ENCODE measurements at regions not wholly inside any gene's neighbourhood (a gene's known extent, or its start where the extent isn't known, plus 50 kb on each side); places are given as distances from the start of the nearest gene placed in this dataset.

DNA sequence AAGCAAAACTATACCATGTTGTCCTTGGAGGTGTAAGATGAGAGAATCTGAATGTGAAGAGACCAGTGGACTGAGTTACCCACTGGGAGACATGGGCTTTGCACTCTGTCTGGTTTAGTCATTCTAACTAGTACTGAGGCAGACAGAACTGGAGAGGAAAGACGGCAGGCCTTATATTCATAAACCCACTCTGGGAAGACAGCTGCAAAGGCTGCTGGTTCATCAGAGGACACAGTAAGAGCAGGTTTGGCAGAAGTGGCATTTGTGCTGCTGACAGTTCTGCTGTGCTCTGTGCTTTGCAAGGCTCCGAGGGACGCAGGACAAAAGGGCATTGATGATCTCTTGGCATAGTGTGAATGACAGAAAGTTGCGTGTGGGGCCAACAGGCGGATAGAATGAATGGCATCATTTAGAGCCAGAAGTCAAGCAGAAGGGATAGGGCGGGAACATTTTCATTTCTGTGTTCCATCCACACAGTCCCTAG is 142.3 kb upstream of the TENT5A start:
- H3K4me3 ChIP-seq (ENCODE audit: low read depth, low read length): peak overlapping the region; percentile 17
- H3K27ac ChIP-seq (ENCODE audit: low read depth, low read length): peak overlapping the region; percentile 65
- ChIA-PET POLR2A (interaction anchor here (0.6 to 2.9 kb wide), 4 partner anchors 29 to 281 kb away, joined by 3 to 11 read pairs (median 4); partner anchors contain the start of gene TENT5A), CTCF (interaction anchor here (0.9 kb wide), 1 partner anchor 146 kb away, joined by 3 read pairs; no protein-coding TSS in a partner anchor)
- TF ChIP-seq, protein P1, sequence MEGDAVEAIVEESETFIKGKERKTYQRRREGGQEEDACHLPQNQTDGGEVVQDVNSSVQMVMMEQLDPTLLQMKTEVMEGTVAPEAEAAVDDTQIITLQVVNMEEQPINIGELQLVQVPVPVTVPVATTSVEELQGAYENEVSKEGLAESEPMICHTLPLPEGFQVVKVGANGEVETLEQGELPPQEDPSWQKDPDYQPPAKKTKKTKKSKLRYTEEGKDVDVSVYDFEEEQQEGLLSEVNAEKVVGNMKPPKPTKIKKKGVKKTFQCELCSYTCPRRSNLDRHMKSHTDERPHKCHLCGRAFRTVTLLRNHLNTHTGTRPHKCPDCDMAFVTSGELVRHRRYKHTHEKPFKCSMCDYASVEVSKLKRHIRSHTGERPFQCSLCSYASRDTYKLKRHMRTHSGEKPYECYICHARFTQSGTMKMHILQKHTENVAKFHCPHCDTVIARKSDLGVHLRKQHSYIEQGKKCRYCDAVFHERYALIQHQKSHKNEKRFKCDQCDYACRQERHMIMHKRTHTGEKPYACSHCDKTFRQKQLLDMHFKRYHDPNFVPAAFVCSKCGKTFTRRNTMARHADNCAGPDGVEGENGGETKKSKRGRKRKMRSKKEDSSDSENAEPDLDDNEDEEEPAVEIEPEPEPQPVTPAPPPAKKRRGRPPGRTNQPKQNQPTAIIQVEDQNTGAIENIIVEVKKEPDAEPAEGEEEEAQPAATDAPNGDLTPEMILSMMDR (IDR thresholded peaks at IDR 0.05; ENCODE audit: low read depth, low read length): no peak
- DNase-seq (ENCODE audit: low read depth, low spot score): no peak
- no peaks in the 10 kb centered on the region for H3K9me3 ChIP-seq (ENCODE audit: control insufficient read depth, insufficient read depth, low read length)
- H3K27me3 ChIP-seq (ENCODE audit: control insufficient read depth, insufficient read depth, low read length): no peaks in the 10 kb centered on the region

- H3K27me3 ChIP-seq (ENCODE audit: control insufficient read depth, insufficient read depth, low read length): no peaks in the 10 kb centered on the region
- peak; percentile 43 for DNase-seq (ENCODE audit: low read depth, low spot score)
- POLR2A ChIA-PET: interaction anchor here (1.1 to 2.9 kb wide), 2 partner anchors 29 to 141 kb away, joined by 6 to 11 read pairs; partner anchors contain the start of gene TENT5A
- H3K27ac ChIP-seq (ENCODE audit: low read depth, low read length): no peak overlapping the region
- peak overlapping the region; percentile 1; the same call in 1 of the 2 replicates for H3K4me3 ChIP-seq (ENCODE audit: low read depth, low read length)
- CTCF ChIA-PET: no interaction called here
- TF ChIP-seq, protein P1 (IDR thresholded peaks at IDR 0.05; ENCODE audit: low read depth, low read length): no peak
- H3K9me3 ChIP-seq (ENCODE audit: control insufficient read depth, insufficient read depth, low read length): no peaks in the 10 kb centered on the region
These were observed 141.8 kb upstream of the TENT5A start for GRCh38 chr6:81894306-81894705.

DNA sequence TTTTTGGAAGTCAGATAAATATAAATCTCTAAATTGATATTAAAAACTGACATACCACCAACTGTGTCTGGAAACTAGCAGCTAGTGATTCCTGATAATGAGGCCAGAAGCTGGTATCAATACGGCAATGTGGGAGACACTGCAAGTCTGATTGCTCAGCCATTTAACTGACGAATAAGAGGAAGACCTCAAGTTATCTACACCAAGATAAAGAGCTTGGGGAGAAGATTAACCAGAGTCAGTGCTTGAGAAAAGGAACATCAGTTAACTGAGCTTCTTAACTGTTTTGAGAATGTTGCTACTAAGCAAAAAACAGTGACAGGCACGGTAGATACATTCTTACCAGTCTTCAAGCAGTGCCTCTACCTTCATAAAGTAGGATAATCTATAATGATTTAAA is 140.4 kb upstream of the TENT5A start:
- TF ChIP-seq, protein P1 (IDR thresholded peaks at IDR 0.05; ENCODE audit: low read depth, low read length): no peak
- H3K9me3 ChIP-seq (ENCODE audit: control insufficient read depth, insufficient read depth, low read length): no peaks in the 10 kb centered on the region
- no peak for DNase-seq (ENCODE audit: low read depth, low spot score)
- no peak overlapping the region for H3K4me3 ChIP-seq (ENCODE audit: low read depth, low read length)
- H3K27me3 ChIP-seq (ENCODE audit: control insufficient read depth, insufficient read depth, low read length): no peaks in the 10 kb centered on the region
- H3K27ac ChIP-seq (ENCODE audit: low read depth, low read length): no peak overlapping the region
- CTCF ChIA-PET: interaction anchor here (0.7 to 1.5 kb wide), 2 partner anchors 100 to 147 kb away, joined by 3 to 4 read pairs; no protein-coding TSS in a partner anchor
- POLR2A ChIA-PET: no interaction called here

DNA sequence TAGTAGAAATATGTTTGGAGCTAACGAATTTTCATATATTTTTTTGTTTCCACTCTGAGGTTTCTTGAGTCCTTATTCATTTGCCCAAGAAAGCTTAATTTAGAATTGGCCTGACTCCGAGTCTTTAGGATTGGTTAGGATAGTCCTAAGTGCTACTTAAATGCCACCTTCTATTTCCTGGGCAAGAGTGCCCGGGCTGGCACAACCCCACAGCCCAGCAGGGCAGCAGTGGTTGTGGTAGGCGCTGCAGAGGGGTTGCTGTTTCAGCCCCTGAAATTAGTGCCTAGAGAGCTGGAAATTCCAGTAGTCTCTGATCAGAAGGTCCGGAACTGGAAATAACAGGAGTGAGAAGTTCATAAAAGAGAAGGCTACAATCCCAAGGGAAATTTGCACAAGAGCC is 139.4 kb upstream of the TENT5A start:
- TF ChIP-seq, protein P1 (IDR thresholded peaks at IDR 0.05; ENCODE audit: low read depth, low read length): no peak
- ChIA-PET POLR2A (interaction anchor here (1.9 kb wide), 1 partner anchor 139 kb away, joined by 13 read pairs; the partner anchor contains the start of gene TENT5A), CTCF (interaction anchor here (0.6 kb wide), 1 partner anchor 379 kb away, joined by 3 read pairs; no protein-coding TSS in a partner anchor)
- Histone ChIP-seq H3K27me3 (ENCODE audit: control insufficient read depth, insufficient read depth, low read length) (no peaks in the 10 kb centered on the region), H3K9me3 (ENCODE audit: control insufficient read depth, insufficient read depth, low read length) (no peaks in the 10 kb centered on the region), H3K4me3 (ENCODE audit: low read depth, low read length) (no peak overlapping the region), H3K27ac (ENCODE audit: low read depth, low read length) (no peak overlapping the region)
- DNase-seq (ENCODE audit: low read depth, low spot score): no peak

GRCh38 chr6:81890846-81891245 is 138.4 kb upstream of the TENT5A start:
- H3K4me3 ChIP-seq (ENCODE audit: low read depth, low read length): no peak overlapping the region
- ChIA-PET POLR2A (interaction anchor here (0.6 to 1.9 kb wide), 3 partner anchors 35 to 162 kb away, joined by 3 to 13 read pairs (median 4); partner anchors contain the start of gene TENT5A), CTCF (interaction anchor here (1.4 kb wide), 1 partner anchor 137 kb away, joined by 3 read pairs; no protein-coding TSS in a partner anchor)
- H3K27me3 ChIP-seq (ENCODE audit: control insufficient read depth, insufficient read depth, low read length): no peaks in the 10 kb centered on the region
- TF ChIP-seq, protein P1 (IDR thresholded peaks at IDR 0.05; ENCODE audit: low read depth, low read length): no peak
- H3K9me3 ChIP-seq (ENCODE audit: control insufficient read depth, insufficient read depth, low read length): no peaks in the 10 kb centered on the region
- no peak for DNase-seq (ENCODE audit: low read depth, low spot score)
- peak overlapping the region; percentile 42 for H3K27ac ChIP-seq (ENCODE audit: low read depth, low read length)

All from AG04450 (cell line).